GM21786 (cell line): ENCODE measurements at regions not wholly inside any gene's neighbourhood (a gene's known extent, or its start where the extent isn't known, plus 50 kb on each side); places are given as distances from the start of the nearest gene placed in this dataset.
A peak's percentile ranks its signal among the peaks of the same experiment; 100 is the strongest.

Experiments
- ATAC-seq: cut with Tn5 transposase; IDR thresholded peaks from one replicate; pipeline ENCODE4 v1.9.1; 2021; ENCODE audit not compliant: unreplicated experiment

- peak; percentile 65 for ATAC-seq
Measured at GRCh38 chr13:32905063-32905863, 111.0 kb upstream of the KL start.

DNA sequence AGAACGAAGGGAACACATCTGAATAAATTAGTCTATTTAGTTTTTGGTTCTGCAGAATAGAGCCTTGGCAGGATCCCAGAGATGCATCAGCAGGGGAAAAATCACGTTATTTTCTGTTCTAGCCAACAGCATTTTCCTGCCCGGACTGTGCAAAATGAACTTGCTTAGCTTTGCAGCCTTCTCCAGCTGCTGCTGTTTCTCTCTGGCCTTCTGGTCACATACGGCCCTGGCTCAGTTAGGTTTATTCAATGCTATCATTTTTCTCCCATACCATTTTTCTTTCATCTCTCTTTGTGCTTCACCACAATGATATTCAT is 110.4 kb upstream of the KL start:
- no peak for ATAC-seq

DNA sequence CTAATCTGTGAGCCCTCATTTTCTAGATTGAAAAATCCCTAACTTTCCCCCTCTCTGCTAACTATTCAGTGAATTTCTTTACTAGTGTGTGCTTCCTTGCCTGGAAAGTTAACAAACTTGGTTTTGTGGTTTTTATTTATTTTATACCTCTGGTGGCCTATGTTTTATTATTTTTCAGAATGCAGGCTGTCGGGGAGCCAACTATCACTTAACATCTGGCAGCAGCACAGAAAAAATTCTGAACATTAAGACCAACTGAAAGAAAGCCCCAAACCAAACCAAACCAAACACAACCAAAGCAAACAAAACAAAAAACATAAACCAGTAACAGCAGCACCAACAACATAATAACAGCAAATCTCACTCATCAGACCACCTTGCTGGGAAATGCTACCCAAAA is 109.0 kb upstream of the KL start:
- ATAC-seq: no peak

DNA sequence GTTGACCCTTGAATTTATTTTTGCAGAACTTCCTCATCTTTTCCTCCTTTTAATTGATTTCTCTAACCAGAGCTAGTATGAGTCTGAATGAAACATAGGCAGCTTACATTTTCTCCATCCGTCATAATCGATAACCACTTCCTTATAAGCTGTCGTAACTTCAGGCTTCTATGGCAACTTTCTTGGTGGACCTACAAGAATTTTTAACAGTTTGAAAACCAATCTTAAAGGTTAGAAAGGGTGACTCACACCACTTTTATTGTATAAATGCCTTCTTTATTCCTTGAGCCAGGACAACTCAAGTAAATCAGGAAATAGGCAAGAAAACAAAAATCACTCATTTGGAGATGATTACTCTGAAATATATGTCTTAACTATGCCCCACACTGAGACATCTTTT is 105.7 kb upstream of the KL start:
- ATAC-seq: no peak

- ATAC-seq: peak; percentile 74
Measured at GRCh38 chr13:32911506-32911905, 104.7 kb upstream of the KL start.

DNA sequence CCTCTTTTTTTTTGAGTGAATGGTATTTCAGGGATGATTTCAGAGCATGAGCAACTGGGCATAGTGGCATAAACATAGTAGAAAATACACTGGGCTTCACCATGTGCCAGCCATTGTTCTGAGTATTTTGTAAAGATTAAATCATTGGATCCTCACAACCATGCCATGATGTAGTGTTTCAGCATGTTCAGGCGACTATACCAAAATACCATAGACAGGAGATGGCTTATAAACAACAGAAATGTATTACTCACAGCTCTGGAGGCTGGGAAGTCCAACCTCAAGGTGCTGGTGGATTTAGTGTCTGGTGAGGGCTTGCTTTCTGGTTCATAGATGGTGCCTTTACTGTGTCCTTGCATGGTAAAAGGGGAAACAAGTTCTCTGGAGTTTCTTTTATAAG is 101.5 kb upstream of the KL start:
- no peak for ATAC-seq

DNA sequence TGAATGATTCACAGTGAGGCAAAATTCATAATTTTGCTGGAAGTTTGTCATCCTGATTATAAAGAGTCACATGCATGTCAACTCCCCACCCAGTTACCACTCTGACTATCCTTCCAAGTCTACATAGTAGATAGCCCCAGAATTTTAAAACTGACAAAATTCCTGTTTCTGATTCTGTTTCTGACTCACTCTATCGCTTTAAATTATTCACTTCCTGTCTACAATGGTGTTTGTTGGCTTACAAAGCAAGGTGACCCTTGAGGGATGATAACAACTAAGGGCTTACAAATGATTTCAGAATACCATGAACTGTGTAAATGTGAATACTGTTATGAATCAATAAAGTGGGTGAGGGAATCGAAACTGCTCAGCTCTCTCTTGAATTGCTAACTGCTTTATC is 98.7 kb upstream of the KL start:
- ATAC-seq: no peak

GRCh38 chr13:32923725-32924124 is 92.5 kb upstream of the KL start:
- no peak for ATAC-seq

DNA sequence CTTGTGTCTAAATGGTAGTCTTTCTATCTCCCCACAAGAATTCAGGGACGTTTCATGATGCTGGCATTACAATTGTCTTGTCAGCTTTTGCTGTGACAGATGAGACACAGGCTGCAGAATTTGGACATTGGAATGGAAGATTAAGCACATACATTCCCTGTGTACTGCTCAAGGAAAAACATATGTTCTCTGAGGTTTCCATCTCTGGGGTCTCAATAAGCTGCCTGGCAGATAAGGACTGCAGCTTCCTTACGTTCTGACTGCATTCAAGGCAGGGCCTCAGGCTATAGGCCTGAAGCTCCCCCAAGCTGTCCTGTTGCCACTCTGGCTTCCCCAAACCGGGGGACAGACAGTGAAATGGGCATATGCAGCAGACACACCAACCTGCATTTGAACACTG is 91.3 kb upstream of the KL start:
- no peak for ATAC-seq

- no peak for ATAC-seq
Measured at GRCh38 chr13:32925506-32925905, 90.7 kb upstream of the KL start.

- ATAC-seq: no peak
Measured at GRCh38 chr13:32932376-32932775, 83.8 kb upstream of the KL start.

DNA sequence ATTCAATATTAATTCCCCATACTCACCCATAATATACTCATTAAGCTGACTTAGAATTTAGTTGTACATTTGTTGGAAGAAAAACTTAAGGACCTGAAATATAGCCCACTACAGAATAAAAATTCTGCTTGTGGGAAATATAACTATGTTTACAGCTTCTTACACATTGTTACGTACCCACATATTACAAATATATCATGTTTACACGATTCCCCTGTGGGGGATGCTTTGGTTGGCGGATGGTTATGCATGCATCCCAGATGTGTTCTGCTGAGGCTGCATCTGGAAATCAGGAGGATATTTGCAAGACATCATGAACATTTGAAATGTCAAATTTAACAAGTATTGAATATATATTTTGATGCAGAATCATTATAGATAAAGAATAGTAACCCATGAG is 79.5 kb upstream of the KL start:
- ATAC-seq: no peak

GRCh38 chr13:32938314-32938713 is 77.9 kb upstream of the KL start:
- no peak for ATAC-seq

- no peak for ATAC-seq
Measured at GRCh38 chr13:32938907-32939306, 77.3 kb upstream of the KL start.

GRCh38 chr13:32940601-32941000 is 75.6 kb upstream of the KL start:
- peak; percentile 47 for ATAC-seq

DNA sequence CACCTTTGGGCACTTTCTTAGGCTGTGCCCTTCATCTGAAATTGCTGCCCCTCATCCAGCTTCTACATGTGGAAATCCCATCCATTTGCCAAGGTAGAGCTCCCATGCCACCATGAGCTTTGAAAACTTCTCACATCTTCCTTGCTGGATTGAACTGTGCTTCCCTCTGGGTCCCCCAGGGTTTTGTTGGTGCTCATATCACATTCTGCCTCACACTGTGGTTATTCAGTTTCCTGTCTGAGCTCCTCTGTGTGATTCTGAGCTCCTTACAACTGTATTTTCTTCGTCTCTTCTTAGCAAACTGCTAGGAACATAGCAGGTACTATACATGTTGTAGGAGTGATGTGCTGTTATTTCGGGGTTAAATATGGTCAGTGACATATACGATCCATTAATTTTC is 74.9 kb upstream of the KL start:
- ATAC-seq: peak; percentile 58

- ATAC-seq: no peak
Measured at GRCh38 chr13:32946558-32946957, 69.7 kb upstream of the KL start.

DNA sequence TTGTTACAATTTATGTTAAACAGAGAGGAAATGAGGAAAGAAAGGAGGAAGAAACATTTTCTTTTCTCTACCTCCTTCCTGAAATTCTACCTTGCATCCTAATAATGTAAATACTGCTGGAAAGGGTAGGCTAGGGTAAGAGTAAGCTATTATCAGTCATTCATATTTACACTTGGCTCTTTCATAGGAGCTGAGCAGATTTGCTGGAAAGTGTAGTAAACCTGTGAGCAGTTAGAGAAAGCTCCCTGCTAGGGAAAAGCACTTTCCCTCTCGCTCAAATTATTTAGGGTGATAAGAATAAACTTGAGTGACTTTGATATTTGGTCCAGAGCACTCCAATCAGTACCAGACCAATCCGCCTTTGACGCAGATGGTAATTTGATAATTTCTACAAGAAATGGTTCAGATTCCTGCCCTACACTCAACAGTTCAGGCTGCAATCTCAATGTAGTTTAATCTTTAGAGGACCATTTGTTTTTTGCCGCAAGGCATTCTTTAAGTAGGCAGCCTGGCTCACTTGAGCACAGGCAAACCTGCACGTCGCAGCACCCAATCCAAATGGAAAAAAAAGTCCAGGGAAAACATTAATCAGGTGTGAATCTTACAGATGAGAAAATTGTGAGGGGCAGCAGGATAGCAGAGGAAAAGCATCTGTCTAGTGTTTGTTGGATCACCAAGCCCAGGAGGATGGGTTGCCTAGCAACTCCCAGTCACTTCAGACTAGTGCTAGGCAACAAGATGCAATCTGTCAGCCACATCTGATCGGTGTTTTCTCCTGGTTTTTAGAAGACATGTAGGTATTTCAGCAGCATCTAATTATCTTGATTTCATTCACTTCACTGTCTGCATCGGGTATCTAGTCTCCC is 68.6 kb upstream of the KL start:
- no peak for ATAC-seq

- no peak for ATAC-seq
Measured at GRCh38 chr13:32949820-32950219, 66.4 kb upstream of the KL start.

- ATAC-seq: no peak
Measured at GRCh38 chr13:32951580-32951979, 64.6 kb upstream of the KL start.

GRCh38 chr13:32955881-32956594 is 60.2 kb upstream of the KL start:
- ATAC-seq: no peak

- no peak for ATAC-seq
Measured at GRCh38 chr13:32956595-32956933, 59.7 kb upstream of the KL start.
